ENCODE measurements at regions not wholly inside any gene's neighbourhood (a gene's known extent, or its start where the extent isn't known, plus 50 kb on each side); places are given as distances from the start of the nearest gene placed in this dataset.

DNA sequence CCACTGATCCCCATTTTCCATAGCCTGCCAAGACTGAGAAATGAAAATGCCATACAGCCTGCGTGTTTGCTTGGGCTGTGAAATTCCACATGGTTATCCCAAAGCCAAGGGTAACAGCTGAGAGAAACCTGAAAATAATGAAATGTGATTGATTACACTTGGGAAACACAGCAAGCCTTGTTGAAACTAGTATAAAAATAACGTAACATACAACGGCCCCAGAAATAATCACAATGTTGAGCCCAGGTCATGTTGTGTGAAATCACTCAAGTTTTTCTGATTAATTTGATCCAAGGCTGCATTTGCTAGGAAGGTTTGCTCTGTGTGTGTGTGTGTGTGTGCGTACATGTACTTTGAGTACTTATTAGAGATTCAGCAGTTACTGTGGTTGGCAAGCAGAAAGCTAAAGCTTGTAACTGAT lies 269.0 kb downstream of the OXSM start:
- TF ChIP-seq CTCF (IDR thresholded peaks at IDR 0.05), result no peak
- no peak for TF ChIP-seq POLR2A (IDR thresholded peaks at IDR 0.05)

All from testis (tissue), 2 donors.